Caco-2 (cell line): ENCODE measurements at regions not wholly inside any gene's neighbourhood (a gene's known extent, or its start where the extent isn't known, plus 50 kb on each side); places are given as distances from the start of the nearest gene placed in this dataset.

Experiments used
- BruUV-seq: library from RNA; stranded (reverse); fragments of 400-500 nt; replicated peaks from 2 replicates; lab custom pipeline; 2021; lab: Mats Ljungman, UMichigan
- CTCF ChIA-PET: fragments of 300-600 bp; sonication (Branson Sonifier 250); formaldehyde crosslinking; loops from one replicate; lab custom pipeline; 2022; ENCODE audit warnings: antibody characterized with exemption; lab: Charles Lee
- POLR2A ChIA-PET: fragments of 300-600 bp; sonication (Branson Sonifier 250); formaldehyde crosslinking; loops from one replicate; lab custom pipeline; 2022; ENCODE audit warnings: antibody characterized with exemption; lab: Charles Lee
- DNase-seq, 2 experiments: peaks; one replicate each; pipeline versions ENCODE4 v3.0.0 to v3.0.0-alpha.2; 2020 to 2022
- H3K27me3 ChIP-seq: replicated peaks from 2 replicates; pipeline ENCODE4 v1.6.0; 2011; ENCODE audit warnings: low read length; ENCODE audit not compliant: control insufficient read depth, insufficient read depth
- H3K36me3 ChIP-seq: 2 replicates; pipeline ENCODE4 v1.5.1; 2011; ENCODE audit warnings: low read length; ENCODE audit not compliant: control insufficient read depth, insufficient read depth
- H3K4me1 ChIP-seq: fragments of 250-450 bp; sonication (Bioruptor Pico); 2 replicates; pipeline ENCODE4 v1.5.1; 2020; ENCODE audit warnings: mild to moderate bottlenecking
- H3K4me3 ChIP-seq: 2 replicates; pipeline ENCODE4 v1.5.1; 2011; ENCODE audit warnings: low read depth, mild to moderate bottlenecking, control low read depth, low read length
- H3K9me3 ChIP-seq: fragments of 250-450 bp; sonication (Bioruptor Pico); 2 replicates; pipeline ENCODE4 v1.5.1; 2020; ENCODE audit warnings: mild to moderate bottlenecking, moderate library complexity
- H3K27ac Mint-ChIP-seq: one replicate; pipeline ENCODE4 v1.8.0; 2022; ENCODE audit warnings: mixed read lengths; ENCODE audit not compliant: unreplicated experiment
- H3K27me3 Mint-ChIP-seq: one replicate; pipeline ENCODE4 v1.8.0; 2022; ENCODE audit warnings: mixed read lengths; ENCODE audit not compliant: insufficient read depth, unreplicated experiment
- H3K36me3 Mint-ChIP-seq: one replicate; pipeline ENCODE4 v1.8.0; 2022; ENCODE audit warnings: mild to moderate bottlenecking, mixed read lengths; ENCODE audit not compliant: insufficient read depth, unreplicated experiment
- H3K4me1 Mint-ChIP-seq: one replicate; pipeline ENCODE4 v1.8.0; 2022; ENCODE audit warnings: low read depth, mixed read lengths; ENCODE audit not compliant: unreplicated experiment
- H3K4me3 Mint-ChIP-seq: one replicate; pipeline ENCODE4 v1.8.0; 2022; ENCODE audit warnings: mild to moderate bottlenecking, moderate library complexity, mixed read lengths; ENCODE audit not compliant: unreplicated experiment
- H3K9me3 Mint-ChIP-seq: one replicate; pipeline ENCODE4 v1.8.0; 2022; ENCODE audit warnings: mixed read lengths; ENCODE audit not compliant: unreplicated experiment
- CTCF ChIP-seq, 2 experiments: fragments of 200-600 bp in 1 of 2; IDR thresholded peaks; 1 replicate in 1 of 2; 2 replicates in 1 of 2; pipeline versions ENCODE4 v1.5.1 to v1.8.0; 2011 to 2022; ENCODE audit warnings: antibody characterized with exemption in 1 of 2, control low read depth in 1 of 2, inconsistent platforms in 1 of 2, low read depth in 1 of 2, low read length in 1 of 2, mild to moderate bottlenecking in 1 of 2, moderate library complexity in 1 of 2; ENCODE audit not compliant: insufficient read depth in 1 of 2, severe bottlenecking in 1 of 2, unreplicated experiment in 1 of 2
- intact Hi-C: fragments of 100-400 bp; cut with micrococcal nuclease; formaldehyde crosslinking; loops from one replicate; pipeline ENCODE4 v1.10.0; 2022; ENCODE audit not compliant: unreplicated experiment

GRCh38 chr6:113414511-113414910, 442.6 kb upstream of the MARCKS start:
- Mint-ChIP-seq H3K4me3 (no peak overlapping the region), H3K27ac (no peak overlapping the region), H3K36me3 (no peaks in the 10 kb centered on the region), H3K4me1 (peaks cover 13% of the 10 kb centered on the region), H3K9me3 (no peaks in the 10 kb centered on the region), H3K27me3 (no peaks in the 10 kb centered on the region)
- intact Hi-C loops = loop anchor here (1.0 to 2.0 kb wide), 2 partner anchors 444 to 465 kb away; no protein-coding TSS in a partner anchor
- H3K4me3 ChIP-seq = no peak overlapping the region
- H3K36me3 ChIP-seq = no peaks in the 10 kb centered on the region
- ChIA-PET POLR2A (no interaction called here), CTCF (no interaction called here)
- peak; percentile 39 to 45 for DNase-seq
- TF ChIP-seq CTCF (IDR thresholded peaks at IDR 0.05; ENCODE audit: insufficient read depth in 1 of 2, low read depth in 1 of 2, low read length in 1 of 2, severe bottlenecking in 1 of 2, unreplicated experiment in 1 of 2) = peak in 1 of 2 experiments; percentile 50
- peaks cover 8% of the 10 kb centered on the region; the same call in 1 of the 2 replicates for H3K4me1 ChIP-seq
- no peaks in the 10 kb centered on the region for H3K9me3 ChIP-seq
- BruUV-seq = no TSS peak
- no peaks in the 10 kb centered on the region for H3K27me3 ChIP-seq

- Mint-ChIP-seq H3K27me3 (no peaks in the 10 kb centered on the region), H3K4me1 (peaks cover 3% of the 10 kb centered on the region), H3K27ac (no peak overlapping the region), H3K36me3 (no peaks in the 10 kb centered on the region), H3K9me3 (no peaks in the 10 kb centered on the region), H3K4me3 (no peak overlapping the region)
- Histone ChIP-seq H3K27me3 (no peaks in the 10 kb centered on the region), H3K36me3 (no peaks in the 10 kb centered on the region), H3K4me3 (no peak overlapping the region), H3K9me3 (no peaks in the 10 kb centered on the region), H3K4me1 (peaks cover 11% of the 10 kb centered on the region; the same call in 1 of the 2 replicates)
- POLR2A ChIA-PET = interaction anchor here (0.5 kb wide), 1 partner anchor 299 kb away, joined by 3 read pairs; no protein-coding TSS in a partner anchor
- DNase-seq = no peak
- CTCF ChIA-PET = no interaction called here
- TF ChIP-seq CTCF (IDR thresholded peaks at IDR 0.05; ENCODE audit: insufficient read depth in 1 of 2, low read depth in 1 of 2, low read length in 1 of 2, severe bottlenecking in 1 of 2, unreplicated experiment in 1 of 2) = no peak
- no TSS peak for BruUV-seq
- intact Hi-C loops = no loop called here
Measured at GRCh38 chr6:113416170-113416569, 441.0 kb upstream of the MARCKS start.

DNA sequence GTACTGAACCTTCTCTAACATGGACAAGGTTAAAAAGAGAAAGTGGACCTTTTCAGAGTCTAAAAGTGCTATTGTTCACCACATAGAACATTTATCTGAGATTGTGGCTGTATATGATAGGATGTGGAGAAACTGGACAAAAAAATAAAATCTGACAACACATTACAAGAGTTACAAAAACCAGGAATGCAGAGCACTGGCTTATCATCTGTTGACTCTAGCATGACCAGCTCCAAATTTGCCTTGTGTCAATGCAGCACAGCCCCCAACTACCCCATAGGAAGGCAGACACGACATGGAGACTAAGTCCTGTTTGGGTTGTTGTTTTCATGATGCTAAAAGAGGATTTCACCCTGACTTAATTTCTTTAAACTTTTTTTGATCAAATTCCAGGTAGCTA, 436.9 kb upstream of the MARCKS start:
- Histone ChIP-seq H3K9me3 (no peaks in the 10 kb centered on the region), H3K4me3 (no peak overlapping the region), H3K27me3 (no peaks in the 10 kb centered on the region), H3K4me1 (peaks cover 7% of the 10 kb centered on the region; the same call in 1 of the 2 replicates), H3K36me3 (no peaks in the 10 kb centered on the region)
- Mint-ChIP-seq H3K36me3 (no peaks in the 10 kb centered on the region), H3K9me3 (no peaks in the 10 kb centered on the region), H3K27ac (no peak overlapping the region), H3K4me3 (no peak overlapping the region), H3K27me3 (no peaks in the 10 kb centered on the region), H3K4me1 (no peaks in the 10 kb centered on the region)
- TF ChIP-seq CTCF (IDR thresholded peaks at IDR 0.05; ENCODE audit: insufficient read depth in 1 of 2, low read depth in 1 of 2, low read length in 1 of 2, severe bottlenecking in 1 of 2, unreplicated experiment in 1 of 2) = no peak
- ChIA-PET CTCF (no interaction called here), POLR2A (no interaction called here)
- no peak for DNase-seq
- intact Hi-C loops = no loop called here
- no TSS peak for BruUV-seq
